ENCODE measurements at regions not wholly inside any gene's neighbourhood (a gene's known extent, or its start where the extent isn't known, plus 50 kb on each side); places are given as distances from the start of the nearest gene placed in this dataset.

DNA sequence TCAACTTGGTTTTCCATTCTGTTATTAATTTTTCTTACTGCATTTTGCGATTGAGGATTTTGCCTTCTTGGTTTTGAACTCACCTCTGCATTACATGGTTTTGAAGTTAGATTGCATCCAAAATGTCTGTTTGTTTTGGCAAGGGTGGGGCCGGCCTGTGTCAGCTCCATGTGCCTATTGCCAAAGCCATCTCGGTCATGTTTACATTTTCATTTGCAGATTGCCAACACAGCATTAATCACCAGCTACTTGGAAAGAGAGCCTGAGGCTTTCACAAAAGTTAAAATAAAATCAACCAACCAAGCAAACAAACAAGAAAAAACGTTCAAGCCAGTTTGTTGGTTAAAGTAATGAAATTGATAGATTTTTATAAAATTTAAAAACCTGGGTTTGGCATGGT, 695.8 kb downstream of the TYW1 start:
- H3K4me3 ChIP-seq (ENCODE audit: low read length): no peak overlapping the region
- no peak for TF ChIP-seq ZNF274 (IDR thresholded peaks at IDR 0.05; ENCODE audit: low read depth, low read length)

DNA sequence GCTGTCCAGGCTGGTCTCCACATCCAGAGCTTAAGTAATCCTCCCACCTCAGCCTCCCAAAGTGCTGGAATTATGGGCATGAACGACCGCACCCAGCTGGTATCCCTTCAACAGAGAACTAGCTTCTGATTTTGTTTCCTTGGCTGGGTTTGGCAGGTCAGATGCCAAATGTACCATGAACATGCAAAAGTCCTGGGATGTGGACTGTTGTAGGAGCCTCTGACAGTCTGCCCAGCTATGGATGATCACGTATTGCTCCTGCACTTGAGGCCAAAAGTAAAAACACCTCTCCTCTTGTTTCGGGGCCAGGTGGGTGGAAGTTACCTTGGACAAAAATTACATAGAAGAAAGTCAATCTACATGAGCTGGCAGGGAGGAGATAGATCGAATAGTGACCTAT, 699.5 kb downstream of the TYW1 start:
- no peak for TF ChIP-seq ZNF274 (IDR thresholded peaks at IDR 0.05; ENCODE audit: low read depth, low read length)
- H3K4me3 ChIP-seq (ENCODE audit: low read length): no peak overlapping the region

DNA sequence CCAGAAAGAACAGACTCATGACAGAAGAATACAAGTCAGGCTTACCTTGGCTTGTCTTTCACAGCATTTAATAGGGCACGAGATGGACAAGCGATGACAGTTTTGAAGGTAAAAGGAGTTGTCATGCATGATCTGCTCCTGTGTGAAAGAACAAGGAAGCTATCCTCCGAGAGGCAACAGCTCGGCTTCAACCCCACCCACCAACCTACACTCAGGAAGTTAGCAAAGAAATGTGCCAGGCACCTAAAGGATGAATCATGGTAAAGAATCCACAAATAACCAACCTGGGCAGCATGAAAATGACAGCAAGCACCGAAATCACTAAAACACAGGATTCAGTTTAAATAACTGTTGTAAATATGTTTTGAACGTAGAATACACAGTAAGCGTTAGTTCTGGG, 700.2 kb downstream of the TYW1 start:
- H3K4me3 ChIP-seq (ENCODE audit: low read length): no peak overlapping the region
- no peak for TF ChIP-seq ZNF274 (IDR thresholded peaks at IDR 0.05; ENCODE audit: low read depth, low read length)

DNA sequence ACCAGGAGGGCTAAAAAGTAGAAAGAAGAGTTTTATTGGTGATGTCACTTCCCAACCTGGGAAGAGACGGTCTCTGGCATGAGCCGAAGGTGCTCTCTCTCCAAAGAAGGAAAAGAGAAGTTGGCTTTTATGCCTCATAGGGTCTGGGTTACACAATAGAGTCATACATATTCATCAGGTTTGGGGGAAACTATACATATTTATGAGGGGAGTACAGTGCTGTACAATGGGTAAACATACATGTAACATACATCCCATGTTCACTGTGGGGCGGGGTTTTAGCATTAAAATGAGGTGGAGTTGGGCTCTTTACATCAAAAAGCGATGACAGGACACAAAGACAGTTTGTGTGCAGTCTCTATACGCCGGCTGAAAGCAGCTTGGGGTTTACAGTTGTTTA, 701.7 kb downstream of the TYW1 start:
- TF ChIP-seq ZNF274 (IDR thresholded peaks at IDR 0.05; ENCODE audit: low read depth, low read length): no peak
- H3K4me3 ChIP-seq (ENCODE audit: low read length): no peak overlapping the region

DNA sequence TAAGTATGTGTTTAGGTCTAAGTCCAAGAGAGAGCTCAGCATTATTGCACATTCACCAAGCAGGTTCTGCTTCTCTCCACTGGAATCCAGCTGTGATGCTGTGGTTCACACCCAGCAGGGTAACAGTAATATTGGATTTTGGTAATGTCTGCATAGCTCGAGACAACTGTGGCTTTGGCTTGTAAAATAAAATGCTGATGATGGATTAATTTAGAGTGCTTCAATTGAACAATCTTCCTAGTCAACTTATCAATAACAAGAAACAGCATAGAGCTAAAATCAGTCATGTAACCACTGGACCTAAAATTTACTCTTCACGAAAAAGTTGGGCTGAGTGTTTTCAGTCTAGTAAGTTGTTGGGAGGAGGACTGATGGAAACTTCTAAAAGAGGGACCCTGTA, 709.2 kb downstream of the TYW1 start:
- no peak overlapping the region for H3K4me3 ChIP-seq (ENCODE audit: low read length)
- TF ChIP-seq ZNF274 (IDR thresholded peaks at IDR 0.05; ENCODE audit: low read depth, low read length): no peak

DNA sequence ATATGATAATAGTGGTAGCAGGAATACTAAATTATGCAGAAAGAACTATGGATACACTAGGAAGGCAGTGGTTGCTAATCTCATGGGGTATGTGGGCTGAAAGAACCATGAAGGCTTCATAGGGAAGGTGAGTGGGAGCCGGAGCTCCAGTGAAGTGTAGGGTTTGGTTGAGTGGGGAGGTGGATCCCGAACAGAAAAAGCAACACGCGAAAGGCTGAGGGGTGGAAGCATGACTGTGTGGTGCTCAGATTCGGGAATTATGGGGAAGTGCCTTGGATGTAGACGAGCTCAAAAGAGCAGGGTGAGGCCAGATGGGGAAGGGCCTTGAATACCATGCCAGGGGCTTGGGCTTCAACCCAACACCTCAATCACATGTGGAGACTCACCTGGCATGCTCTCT, 715.1 kb downstream of the TYW1 start:
- no peak overlapping the region for H3K4me3 ChIP-seq (ENCODE audit: low read length)
- TF ChIP-seq ZNF274 (IDR thresholded peaks at IDR 0.05; ENCODE audit: low read depth, low read length): no peak

DNA sequence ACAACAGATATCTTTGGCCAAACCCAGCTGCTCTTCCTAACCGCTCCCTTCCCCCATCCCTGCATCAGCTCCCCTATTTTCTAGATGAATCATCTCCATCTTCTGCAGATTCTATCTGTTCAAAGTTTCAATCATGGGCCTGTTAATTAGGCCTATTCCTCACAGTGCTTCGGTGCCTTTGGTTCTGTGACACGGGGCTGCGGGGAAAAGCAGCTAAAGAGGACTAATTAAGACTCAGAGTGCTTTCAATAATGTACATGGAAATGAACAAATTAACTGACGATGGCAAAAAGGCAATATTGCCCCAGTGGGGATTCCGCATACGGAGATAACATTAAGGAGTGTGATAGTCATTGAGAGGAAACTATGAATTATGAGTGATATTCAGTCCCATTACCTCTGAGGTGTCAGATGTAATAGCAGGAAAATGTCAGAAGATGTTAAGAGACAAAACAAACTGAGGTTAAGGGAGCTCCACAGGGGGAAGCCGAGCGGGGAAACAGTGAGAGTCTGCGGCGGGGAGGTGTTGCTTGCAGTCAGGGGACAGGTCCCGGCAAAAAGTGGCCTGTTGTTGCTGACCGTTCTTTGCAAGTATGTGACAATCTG, 716.9 kb downstream of the TYW1 start:
- no peak overlapping the region for H3K4me3 ChIP-seq (ENCODE audit: low read length)
- no peak for TF ChIP-seq ZNF274 (IDR thresholded peaks at IDR 0.05; ENCODE audit: low read depth, low read length)

DNA sequence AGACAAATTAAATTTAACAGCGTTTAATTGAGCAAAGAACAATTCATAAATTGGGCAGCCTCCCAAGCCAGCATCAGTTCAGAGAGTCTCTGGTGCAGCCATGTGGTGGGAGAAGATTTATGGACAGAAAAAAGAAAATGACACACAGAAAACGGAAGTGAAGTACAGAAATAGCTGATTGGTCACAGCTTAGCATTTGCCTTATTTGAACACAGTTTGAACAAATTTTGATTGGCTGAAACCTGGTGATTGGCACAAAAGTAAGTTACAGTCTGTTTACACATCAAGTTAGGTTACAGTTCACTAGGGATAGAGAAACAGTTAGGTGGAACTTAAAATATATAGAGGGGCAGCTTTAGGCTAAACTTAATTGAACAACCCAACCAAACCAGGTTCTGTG, 720.1 kb downstream of the TYW1 start:
- no peak for TF ChIP-seq ZNF274 (IDR thresholded peaks at IDR 0.05; ENCODE audit: low read depth, low read length)
- no peak overlapping the region for H3K4me3 ChIP-seq (ENCODE audit: low read length)

DNA sequence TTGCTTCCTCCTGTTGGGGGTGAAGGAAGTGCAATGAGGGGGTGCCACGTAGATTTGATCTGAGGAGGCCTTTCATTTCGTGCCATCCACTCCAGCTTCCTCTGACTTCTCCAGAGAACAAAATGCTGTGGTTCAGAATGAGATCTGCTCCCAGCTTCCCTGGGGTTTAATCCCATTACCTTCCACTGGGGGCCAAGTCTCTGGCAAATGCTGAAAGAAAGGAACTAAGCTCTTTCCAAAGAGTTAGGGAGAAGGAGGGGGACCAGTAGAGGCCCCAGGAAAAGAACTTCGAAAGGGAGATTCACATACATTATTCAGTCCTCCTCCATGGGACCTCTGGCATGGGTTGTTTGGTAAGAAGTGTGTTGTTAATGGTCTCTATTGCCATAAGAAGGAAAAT, 727.0 kb downstream of the TYW1 start:
- TF ChIP-seq ZNF274 (IDR thresholded peaks at IDR 0.05; ENCODE audit: low read depth, low read length): no peak
- no peak overlapping the region for H3K4me3 ChIP-seq (ENCODE audit: low read length)

DNA sequence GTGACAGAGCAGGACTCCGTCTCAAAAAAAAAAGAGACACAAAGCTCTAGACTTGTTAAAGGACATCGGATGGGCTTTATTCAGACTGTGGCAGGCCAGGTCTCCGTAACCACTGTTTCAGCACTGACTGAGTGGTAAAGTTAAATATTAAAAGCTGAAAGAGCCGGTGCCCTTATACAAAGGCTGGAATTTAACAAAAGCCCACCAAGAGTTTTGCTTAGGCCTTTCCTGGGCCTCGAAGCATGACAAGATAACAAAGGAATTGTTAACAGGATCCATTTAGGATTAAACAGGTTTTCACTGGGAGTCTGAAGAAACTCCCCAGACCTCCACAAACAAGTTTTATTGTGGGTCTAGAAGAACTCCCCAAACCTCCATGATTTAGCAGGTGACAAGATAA, 727.8 kb downstream of the TYW1 start:
- no peak overlapping the region for H3K4me3 ChIP-seq (ENCODE audit: low read length)
- no peak for TF ChIP-seq ZNF274 (IDR thresholded peaks at IDR 0.05; ENCODE audit: low read depth, low read length)

DNA sequence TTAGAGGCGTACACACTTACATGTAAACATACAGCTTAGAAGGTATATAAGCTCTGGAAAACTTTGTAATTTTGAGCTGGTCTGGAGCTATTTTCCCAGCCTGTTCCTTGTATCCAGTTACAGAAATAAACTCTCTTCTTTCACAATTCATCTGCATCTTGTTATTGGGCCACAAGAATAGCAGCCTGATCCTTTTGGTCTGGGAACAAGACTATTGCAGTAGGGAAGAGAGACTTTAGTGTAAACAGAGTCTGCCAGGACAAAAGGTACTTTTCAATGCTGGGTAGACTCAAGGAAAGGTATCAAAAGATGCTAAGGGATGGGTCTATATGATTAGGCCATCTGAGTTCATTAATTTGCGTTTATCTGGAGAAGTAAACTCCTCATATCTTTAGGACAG, 728.3 kb downstream of the TYW1 start:
- H3K4me3 ChIP-seq (ENCODE audit: low read length): no peak overlapping the region
- TF ChIP-seq ZNF274 (IDR thresholded peaks at IDR 0.05; ENCODE audit: low read depth, low read length): no peak

DNA sequence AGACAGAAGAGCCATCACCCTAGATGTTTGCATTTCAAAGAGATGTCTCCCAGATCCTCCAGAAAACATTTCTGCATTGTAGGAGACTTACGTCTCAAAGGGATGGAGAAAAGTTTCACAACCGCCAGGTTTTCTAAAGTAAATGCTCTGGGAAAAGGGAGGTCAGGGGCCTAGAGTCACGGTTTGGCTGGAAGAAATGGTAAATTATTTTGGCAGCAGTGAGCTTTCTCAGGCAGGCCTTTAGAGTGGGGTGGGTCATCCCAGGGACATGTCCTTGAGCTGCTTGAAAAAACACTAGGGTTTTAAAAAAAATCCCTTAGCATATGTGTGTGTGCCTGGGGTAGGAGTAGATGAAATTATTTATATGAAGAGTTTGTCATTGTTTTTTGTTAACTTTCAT, 728.8 kb downstream of the TYW1 start:
- H3K4me3 ChIP-seq (ENCODE audit: low read length): no peak overlapping the region
- no peak for TF ChIP-seq ZNF274 (IDR thresholded peaks at IDR 0.05; ENCODE audit: low read depth, low read length)

DNA sequence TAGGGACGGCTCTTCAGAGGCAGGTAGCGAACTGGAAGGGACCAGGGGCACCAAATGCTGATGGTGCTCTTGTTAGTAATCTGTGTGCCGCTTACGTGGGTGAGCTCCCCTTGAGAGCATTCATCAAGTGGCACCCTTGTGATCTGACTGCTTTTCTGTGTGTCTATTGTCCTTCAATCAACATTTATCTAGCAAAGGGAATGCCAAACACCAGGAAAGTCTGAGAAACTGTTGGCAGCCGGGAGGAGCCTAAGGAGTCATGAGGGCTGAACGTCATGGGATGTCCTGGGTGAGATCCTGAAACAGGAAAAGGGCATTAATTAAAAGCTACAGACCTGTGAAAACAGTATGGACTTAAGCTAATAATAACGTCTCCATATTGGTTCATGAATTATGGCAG, 733.1 kb downstream of the TYW1 start:
- TF ChIP-seq ZNF274 (IDR thresholded peaks at IDR 0.05; ENCODE audit: low read depth, low read length): no peak

DNA sequence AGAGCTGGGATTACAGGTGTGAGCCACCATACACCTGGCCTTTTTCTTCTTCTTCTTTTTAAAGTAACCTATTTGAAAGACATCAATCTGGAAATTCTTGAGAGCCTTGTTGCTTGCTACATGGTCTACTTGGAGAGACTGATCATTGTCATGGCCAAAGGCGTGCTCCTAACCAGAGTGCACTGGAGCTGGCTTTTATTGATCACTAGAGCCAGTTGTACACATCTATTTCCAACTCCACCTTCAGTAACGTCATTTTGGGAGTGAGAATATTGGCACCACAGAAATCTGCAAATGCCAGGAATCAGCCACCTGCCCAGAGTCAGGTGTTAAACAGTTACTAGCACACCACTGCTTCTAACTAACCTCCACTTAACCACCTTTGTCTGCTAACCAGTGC, 735.1 kb downstream of the TYW1 start:
- H3K4me3 ChIP-seq (ENCODE audit: low read length): no peak overlapping the region
- no peak for TF ChIP-seq ZNF274 (IDR thresholded peaks at IDR 0.05; ENCODE audit: low read depth, low read length)

More for the DNA sequence above, 733.1 kb downstream of the TYW1 start:
- H3K4me3 ChIP-seq (ENCODE audit: low read length): no peak overlapping the region

DNA sequence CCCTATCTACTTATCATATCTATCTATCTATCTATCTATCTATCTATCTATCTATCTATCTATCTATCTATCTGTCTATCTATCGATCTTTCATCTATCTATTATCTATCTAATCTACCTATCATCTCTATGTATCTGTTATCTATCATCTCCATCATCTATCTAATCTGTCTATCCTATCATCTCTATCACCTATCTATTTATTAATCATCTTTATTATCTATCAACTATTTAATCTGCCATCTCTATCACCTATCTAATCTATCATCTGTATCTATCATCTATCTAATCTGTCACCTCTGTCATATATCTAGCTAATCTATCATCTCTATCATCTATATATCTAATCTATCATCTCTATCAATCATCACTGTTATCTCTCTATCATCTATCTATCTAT, 736.3 kb downstream of the TYW1 start:
- no peak for TF ChIP-seq ZNF274 (IDR thresholded peaks at IDR 0.05; ENCODE audit: low read depth, low read length)
- no peak overlapping the region for H3K4me3 ChIP-seq (ENCODE audit: low read length)

DNA sequence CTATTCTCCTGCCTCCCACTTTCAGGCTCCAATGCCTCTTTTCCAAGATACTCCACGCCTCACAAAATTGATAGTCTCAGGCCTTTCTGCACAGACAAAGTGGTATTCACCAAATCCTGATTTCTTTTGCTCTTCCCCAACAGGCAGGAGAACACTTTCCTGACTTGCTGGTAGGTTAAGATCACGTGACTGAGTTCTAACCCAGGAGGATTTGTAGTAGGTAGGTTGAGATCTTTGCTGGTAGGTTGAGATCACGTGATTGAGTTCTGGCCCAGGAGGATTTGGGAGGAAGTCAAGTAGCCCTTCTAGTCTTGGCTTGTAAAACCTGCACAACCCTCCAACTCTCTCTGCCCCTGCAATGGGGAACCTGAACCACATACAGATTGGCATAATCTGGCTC, 741.5 kb downstream of the TYW1 start:
- H3K4me3 ChIP-seq (ENCODE audit: low read length): no peak overlapping the region
- no peak for TF ChIP-seq ZNF274 (IDR thresholded peaks at IDR 0.05; ENCODE audit: low read depth, low read length)

Measured in GM08714 (cell line).